ENCODE measurements at regions not wholly inside any gene's neighbourhood (a gene's known extent, or its start where the extent isn't known, plus 50 kb on each side); places are given as distances from the start of the nearest gene placed in this dataset.
A peak's percentile ranks its signal among the peaks of the same experiment; 100 is the strongest.

DNA sequence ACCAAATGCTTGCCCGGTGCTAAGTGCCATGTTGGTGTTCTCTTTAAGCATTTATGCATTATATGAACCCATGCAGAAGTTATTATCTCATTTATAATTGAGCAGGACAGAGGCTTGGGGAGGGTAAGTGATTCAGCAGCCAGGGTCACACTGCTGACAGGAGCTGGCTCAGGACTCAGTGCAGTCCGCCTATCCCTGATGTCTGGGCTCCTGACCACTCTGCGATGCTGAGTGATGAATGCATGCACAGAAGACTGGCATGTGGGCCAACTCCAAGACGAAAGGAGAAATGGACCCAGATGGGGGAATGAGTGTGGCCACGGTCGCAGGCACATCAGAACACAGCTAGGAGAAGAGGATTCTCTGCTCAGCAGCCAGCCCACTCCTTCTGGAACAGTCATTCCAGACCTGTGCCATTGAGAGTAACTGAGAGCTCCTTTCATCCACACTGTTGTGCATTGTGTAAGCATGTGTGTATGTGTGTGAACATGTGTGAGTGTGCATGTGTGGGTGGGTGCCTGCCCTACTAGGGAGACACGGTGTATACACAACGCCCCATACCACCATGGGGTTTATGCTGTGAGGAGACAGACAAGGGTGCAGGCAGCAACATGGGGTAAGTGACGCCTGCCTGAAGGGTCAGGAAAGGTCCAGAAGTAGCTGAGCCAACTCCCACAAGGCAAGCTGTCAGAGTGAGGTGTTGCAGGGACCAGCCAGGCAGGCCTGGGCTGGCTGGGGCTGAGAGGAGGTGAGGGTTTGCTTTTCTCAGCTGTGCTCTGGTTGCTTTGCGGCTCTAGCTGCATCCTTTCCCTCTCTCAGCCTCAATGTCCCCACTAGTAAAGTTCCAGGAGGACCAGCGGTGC is 97.8 kb upstream of the PMEPA1 start:
- no peak for DNase-seq
- in situ Hi-C loops (cut with HindIII; ENCODE audit: low pct_ligation_motif_present, low pct_unique_long_range_greater_than_20kb, low sequenced_read_pairs), result no loop called here

DNA sequence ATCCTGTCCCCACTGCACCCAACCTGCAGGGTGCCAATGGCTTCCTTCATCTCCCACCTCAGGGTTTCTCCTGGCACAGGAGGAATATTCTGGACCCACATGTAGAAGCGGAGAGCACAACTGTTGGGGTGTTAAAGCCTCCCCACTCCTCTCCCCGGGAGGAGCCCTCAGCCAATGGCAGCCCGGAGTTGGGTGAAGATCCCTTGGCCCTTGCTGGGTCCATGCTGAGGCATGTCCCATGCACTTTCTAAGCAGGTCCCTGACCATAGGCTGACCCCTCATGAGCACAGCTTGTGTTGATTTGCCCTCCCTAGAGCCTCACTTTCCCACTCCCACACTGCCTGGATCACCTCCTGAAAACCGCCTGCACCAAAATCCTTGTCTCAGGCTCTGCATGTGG is 97.2 kb upstream of the PMEPA1 start:
- in situ Hi-C loops (cut with HindIII; ENCODE audit: low pct_ligation_motif_present, low pct_unique_long_range_greater_than_20kb, low sequenced_read_pairs), result no loop called here
- no peak for DNase-seq

DNA sequence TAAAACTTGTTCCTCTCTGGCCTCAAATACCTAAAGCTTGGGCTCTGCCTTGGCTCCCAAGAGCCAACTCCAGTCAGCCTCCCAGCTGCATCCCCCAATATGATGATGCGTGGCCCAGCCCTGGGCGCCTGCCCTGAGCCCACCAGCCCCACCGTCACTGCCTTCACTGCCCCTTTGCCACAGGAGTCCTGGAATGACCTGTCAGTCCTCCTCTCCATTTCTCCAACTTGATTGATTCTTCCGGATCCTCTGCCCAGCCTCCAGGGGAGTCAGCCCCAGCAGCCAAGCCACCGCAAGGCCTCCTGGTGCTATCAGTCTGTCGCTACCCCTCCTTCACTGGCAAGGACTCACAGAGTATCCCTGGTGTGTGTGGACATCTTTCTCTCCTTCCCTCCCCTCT is 96.7 kb upstream of the PMEPA1 start:
- DNase-seq, result no peak
- in situ Hi-C loops (cut with HindIII; ENCODE audit: low pct_ligation_motif_present, low pct_unique_long_range_greater_than_20kb, low sequenced_read_pairs), result no loop called here

DNA sequence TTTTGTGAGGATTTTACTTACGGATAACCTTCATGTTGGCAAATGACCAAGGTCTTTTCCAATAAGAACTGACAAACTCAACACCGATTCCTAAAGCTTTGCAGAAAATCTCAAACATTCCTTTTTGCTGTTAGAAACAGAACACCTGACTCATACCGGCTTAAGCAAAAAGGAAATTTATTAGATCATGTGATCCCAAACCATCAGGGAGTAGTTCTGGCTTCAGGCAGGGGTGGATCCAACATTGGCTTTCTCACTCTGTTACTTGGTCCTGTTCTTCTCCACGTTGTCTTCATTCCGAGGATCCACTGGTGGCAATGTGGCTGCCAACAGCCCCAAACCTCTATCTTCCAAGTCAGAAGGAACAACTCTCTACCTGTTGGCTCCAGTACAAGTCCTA is 95.9 kb upstream of the PMEPA1 start:
- DNase-seq, result no peak
- in situ Hi-C loops (cut with HindIII; ENCODE audit: low pct_ligation_motif_present, low pct_unique_long_range_greater_than_20kb, low sequenced_read_pairs), result no loop called here

DNA sequence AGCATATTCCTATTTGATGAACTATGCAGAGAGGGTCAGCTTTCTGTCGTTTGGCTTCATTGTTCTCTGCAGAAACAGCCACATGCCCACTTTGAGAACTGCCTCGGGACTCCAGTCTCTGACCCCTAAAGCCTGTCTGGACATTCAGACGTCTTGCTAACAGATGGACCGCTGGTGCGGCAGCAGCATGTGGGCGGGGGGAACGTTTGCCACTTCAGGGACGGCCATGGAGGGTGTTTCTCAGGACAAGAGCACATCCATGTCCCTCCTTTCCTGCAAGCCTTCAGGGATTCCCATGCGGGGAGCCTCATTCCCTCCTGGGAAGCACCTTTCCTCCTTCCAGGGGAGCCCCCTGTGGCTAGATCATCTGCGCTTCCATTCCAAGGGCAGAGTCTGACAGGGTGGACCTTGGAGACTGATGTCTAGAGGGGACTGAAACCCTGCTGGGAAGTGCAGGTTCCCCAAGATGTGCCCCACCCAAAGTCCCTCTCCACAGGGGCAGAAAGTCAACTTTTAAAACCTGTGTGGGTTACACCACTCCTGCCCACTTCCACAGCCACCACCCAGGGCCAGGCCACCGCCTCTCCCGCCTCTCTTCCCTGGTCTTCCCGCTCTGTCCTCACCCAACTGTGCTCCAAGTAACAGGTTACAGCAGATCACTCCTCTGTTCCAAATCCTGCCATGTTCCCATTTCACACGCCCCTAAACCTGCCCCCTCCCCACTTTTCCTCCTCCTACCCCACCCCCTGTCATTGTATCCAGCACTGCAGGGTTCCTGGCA is 94.8 kb upstream of the PMEPA1 start:
- DNase-seq, result no peak
- in situ Hi-C loops (cut with HindIII; ENCODE audit: low pct_ligation_motif_present, low pct_unique_long_range_greater_than_20kb, low sequenced_read_pairs), result no loop called here

- no peak for DNase-seq
- in situ Hi-C loops (cut with HindIII; ENCODE audit: low pct_ligation_motif_present, low pct_unique_long_range_greater_than_20kb, low sequenced_read_pairs), result no loop called here
Observed at GRCh38 chr20:57803508-57804005, 93.7 kb upstream of the PMEPA1 start.

DNA sequence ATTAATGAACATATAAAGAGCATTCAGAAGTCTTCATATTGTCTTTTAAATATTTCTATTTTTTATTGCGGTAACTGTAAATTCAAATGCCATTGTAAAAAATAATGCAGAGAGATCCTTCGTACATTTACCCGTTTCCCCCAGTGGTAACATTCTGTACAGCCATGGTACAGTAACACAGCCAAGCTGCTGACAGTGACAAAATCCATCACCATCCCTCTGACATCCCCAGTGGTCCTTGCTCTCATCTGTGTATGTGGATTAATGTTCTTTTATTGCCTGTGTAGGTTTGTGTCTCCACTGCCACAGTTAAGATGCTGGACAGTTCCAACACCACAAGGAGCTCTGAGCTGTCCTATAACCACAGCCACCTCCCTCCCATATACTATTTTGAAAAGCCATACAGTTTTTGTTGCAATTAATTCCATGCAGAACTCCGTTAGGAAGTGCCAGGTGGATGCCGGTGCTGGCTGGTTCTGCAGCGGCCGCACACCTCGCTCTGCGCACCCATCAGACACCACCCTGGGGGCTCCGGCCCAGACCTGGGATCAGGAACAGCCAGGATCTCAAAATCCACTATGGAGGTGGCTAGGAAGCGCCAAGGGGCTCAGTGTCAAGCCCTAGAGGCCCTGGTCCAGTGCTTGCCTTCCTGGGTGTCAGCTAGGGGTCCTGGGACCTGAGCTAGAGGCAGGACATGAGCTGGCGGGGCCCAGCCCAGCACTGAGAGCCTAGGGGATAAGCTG is 93.1 kb upstream of the PMEPA1 start:
- no peak for DNase-seq
- in situ Hi-C loops (cut with HindIII; ENCODE audit: low pct_ligation_motif_present, low pct_unique_long_range_greater_than_20kb, low sequenced_read_pairs), result no loop called here

GRCh38 chr20:57801581-57801980 is 91.8 kb upstream of the PMEPA1 start:
- DNase-seq, result no peak
- in situ Hi-C loops (cut with HindIII; ENCODE audit: low pct_ligation_motif_present, low pct_unique_long_range_greater_than_20kb, low sequenced_read_pairs), result no loop called here

GRCh38 chr20:57800791-57801430 is 91.1 kb upstream of the PMEPA1 start:
- no peak for DNase-seq
- in situ Hi-C loops (cut with HindIII; ENCODE audit: low pct_ligation_motif_present, low pct_unique_long_range_greater_than_20kb, low sequenced_read_pairs), result no loop called here

GRCh38 chr20:57797401-57797800 is 87.6 kb upstream of the PMEPA1 start:
- DNase-seq, result no peak
- in situ Hi-C loops (cut with HindIII; ENCODE audit: low pct_ligation_motif_present, low pct_unique_long_range_greater_than_20kb, low sequenced_read_pairs), result no loop called here

DNA sequence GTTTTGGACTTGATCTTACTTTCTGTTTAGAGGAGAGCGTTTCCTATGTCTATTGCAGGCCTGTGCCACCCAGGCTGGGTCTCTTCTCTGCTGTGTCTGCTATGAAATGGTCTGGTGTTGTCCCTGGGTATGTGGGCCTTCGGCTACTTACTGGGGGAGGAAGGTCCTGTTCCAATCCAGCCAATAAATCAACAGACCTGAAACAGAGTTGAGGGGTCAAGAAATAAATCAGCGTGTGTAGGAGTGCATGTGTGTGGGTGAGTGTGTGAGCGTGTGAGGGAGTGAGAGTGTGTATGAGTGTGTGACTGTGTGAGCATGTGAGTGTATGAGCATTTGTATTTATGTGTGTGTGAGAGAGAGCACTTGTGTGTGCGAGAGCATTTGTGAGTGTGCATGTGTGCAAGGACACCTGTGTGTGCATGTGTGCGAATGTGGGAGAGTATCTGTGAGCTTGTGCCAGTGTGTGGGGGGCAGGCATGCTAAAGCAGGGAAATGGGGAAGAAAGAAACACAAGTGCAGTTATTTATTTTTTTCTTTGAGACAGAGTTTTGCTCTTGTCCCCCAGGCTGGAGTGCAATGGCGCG is 86.3 kb upstream of the PMEPA1 start:
- no peak for DNase-seq
- in situ Hi-C loops (cut with HindIII; ENCODE audit: low pct_ligation_motif_present, low pct_unique_long_range_greater_than_20kb, low sequenced_read_pairs), result no loop called here

GRCh38 chr20:57795342-57795697 is 85.5 kb upstream of the PMEPA1 start:
- peak; percentile 42 for DNase-seq
- in situ Hi-C loops (cut with HindIII; ENCODE audit: low pct_ligation_motif_present, low pct_unique_long_range_greater_than_20kb, low sequenced_read_pairs), result no loop called here

DNA sequence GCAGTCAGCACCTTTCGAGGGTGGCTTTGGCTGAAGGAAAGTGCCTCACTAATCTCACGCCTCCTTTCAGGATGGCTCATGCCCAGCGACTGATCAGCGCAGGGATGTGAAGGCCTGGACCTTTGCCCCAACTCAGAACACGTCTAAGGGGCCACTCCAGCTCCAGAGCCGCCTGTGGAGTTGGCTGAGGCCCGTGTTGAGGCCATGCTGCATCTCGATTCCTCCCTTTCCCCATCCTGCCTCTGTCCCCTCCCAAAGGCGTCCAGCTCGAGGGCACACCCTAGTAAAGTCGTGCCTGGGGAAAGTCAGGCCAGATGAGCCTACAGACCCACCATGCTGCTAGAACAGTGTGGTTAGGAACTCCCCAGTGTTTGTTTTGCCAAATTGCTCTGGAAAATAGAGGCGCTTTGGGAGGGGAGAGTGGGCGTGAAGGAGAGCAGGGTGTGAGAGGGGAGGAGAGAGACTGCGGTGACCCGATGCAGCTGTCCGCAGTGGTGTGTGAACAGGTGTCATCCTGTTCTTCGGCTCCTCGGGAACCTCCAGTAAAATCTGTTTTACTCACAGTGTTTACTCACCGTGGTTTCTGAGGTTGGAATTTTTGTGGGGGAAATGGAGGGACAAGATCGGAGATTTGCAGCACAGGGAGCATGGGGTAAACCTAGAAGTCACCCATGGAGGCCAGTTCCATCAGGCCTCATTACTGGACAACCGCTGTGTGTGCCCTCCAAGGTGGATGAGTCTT is 85.0 kb upstream of the PMEPA1 start:
- in situ Hi-C loops (cut with HindIII; ENCODE audit: low pct_ligation_motif_present, low pct_unique_long_range_greater_than_20kb, low sequenced_read_pairs), result no loop called here
- DNase-seq, result peak; percentile 19

DNA sequence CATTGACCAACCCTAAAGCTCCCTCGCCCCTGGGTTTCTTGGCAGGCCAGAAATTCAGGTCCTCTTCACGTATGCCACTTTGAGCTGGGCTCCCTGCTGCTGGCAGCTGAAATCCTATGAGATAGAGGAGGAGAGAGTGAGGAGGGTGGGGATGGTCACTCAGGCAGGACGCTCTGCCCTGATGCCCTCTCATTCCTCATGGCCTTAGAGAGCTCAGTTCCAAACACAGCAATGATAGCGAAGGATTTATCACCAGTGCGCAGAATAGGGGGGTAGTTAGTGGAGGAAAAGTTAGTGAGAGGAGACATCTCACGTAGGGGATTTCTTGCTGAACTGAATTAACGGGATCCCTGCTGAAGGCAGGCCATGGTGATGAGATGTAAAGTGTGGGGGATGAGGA is 84.2 kb upstream of the PMEPA1 start:
- in situ Hi-C loops (cut with HindIII; ENCODE audit: low pct_ligation_motif_present, low pct_unique_long_range_greater_than_20kb, low sequenced_read_pairs), result no loop called here
- DNase-seq, result no peak

- in situ Hi-C loops (cut with HindIII; ENCODE audit: low pct_ligation_motif_present, low pct_unique_long_range_greater_than_20kb, low sequenced_read_pairs), result no loop called here
- DNase-seq, result no peak
Observed at GRCh38 chr20:57793421-57793820, 83.6 kb upstream of the PMEPA1 start.

GRCh38 chr20:57792386-57793080 is 82.7 kb upstream of the PMEPA1 start:
- DNase-seq, result no peak
- in situ Hi-C loops (cut with HindIII; ENCODE audit: low pct_ligation_motif_present, low pct_unique_long_range_greater_than_20kb, low sequenced_read_pairs), result no loop called here

GRCh38 chr20:57791966-57792365 is 82.2 kb upstream of the PMEPA1 start:
- DNase-seq, result no peak
- in situ Hi-C loops (cut with HindIII; ENCODE audit: low pct_ligation_motif_present, low pct_unique_long_range_greater_than_20kb, low sequenced_read_pairs), result no loop called here
